MCF 10A (cell line): ENCODE measurements at regions not wholly inside any gene's neighbourhood (a gene's known extent, or its start where the extent isn't known, plus 50 kb on each side); places are given as distances from the start of the nearest gene placed in this dataset.

Experiments used
- BruUV-seq: library from RNA; stranded (reverse); fragments of 400-500 nt; replicated peaks from 2 replicates; lab custom pipeline; 2021; lab: Mats Ljungman, UMichigan
- CTCF ChIA-PET: fragments of 300-600 bp; sonication (Branson Sonifier 250); formaldehyde crosslinking; extraction: SDS; loops from one replicate; lab custom pipeline; 2021; ENCODE audit warnings: antibody characterized with exemption, inconsistent platforms; lab: Yijun Ruan, JAX
- POLR2A ChIA-PET: fragments of 300-600, 350-650 bp; sonication (Branson Sonifier 250); formaldehyde crosslinking; extraction: SDS; loops from one replicate; lab custom pipeline; 2020; ENCODE audit warnings: antibody characterized with exemption, inconsistent platforms; lab: Yijun Ruan, JAX
- DNase-seq: peaks from one replicate; pipeline ENCODE4 v3.0.0-alpha.2; 2018; ENCODE audit not compliant: unreplicated experiment
- H3K27ac Mint-ChIP-seq: one replicate; pipeline ENCODE4 v1.8.0; 2022; ENCODE audit warnings: mild to moderate bottlenecking, low read depth, mixed read lengths; ENCODE audit not compliant: unreplicated experiment
- H3K27me3 Mint-ChIP-seq: one replicate; pipeline ENCODE4 v1.8.0; 2022; ENCODE audit warnings: mixed read lengths; ENCODE audit not compliant: insufficient read depth, unreplicated experiment
- H3K36me3 Mint-ChIP-seq: one replicate; pipeline ENCODE4 v1.8.0; 2022; ENCODE audit warnings: mild to moderate bottlenecking, moderate library complexity, mixed read lengths; ENCODE audit not compliant: insufficient read depth, unreplicated experiment
- H3K4me1 Mint-ChIP-seq: one replicate; pipeline ENCODE4 v1.8.0; 2022; ENCODE audit warnings: mixed read lengths; ENCODE audit not compliant: insufficient read depth, unreplicated experiment
- H3K4me3 Mint-ChIP-seq: one replicate; pipeline ENCODE4 v1.8.0; 2022; ENCODE audit warnings: mild to moderate bottlenecking, moderate library complexity, mixed read lengths; ENCODE audit not compliant: unreplicated experiment
- H3K9me3 Mint-ChIP-seq: one replicate; pipeline ENCODE4 v1.8.0; 2022; ENCODE audit warnings: mixed read lengths; ENCODE audit not compliant: unreplicated experiment
- CTCF ChIP-seq: fragments of 200-600 bp; IDR thresholded peaks from one replicate; pipeline ENCODE4 v1.8.0; 2022; ENCODE audit warnings: antibody characterized with exemption, mild to moderate bottlenecking; ENCODE audit not compliant: unreplicated experiment
- intact Hi-C: fragments of 100-400 bp; cut with micrococcal nuclease; formaldehyde crosslinking; loops from 2 replicates; pipeline ENCODE4 v1.14.1; 2022

- TF ChIP-seq CTCF, result no peak
- H3K4me1 Mint-ChIP-seq, result peaks cover 13% of the 10 kb centered on the region
- CTCF ChIA-PET, result no interaction called here
- no peaks in the 10 kb centered on the region for H3K36me3 Mint-ChIP-seq
- H3K27ac Mint-ChIP-seq, result no peak overlapping the region
- no TSS peak for BruUV-seq
- POLR2A ChIA-PET, result no interaction called here
- no peaks in the 10 kb centered on the region for H3K27me3 Mint-ChIP-seq
- H3K9me3 Mint-ChIP-seq, result no peaks in the 10 kb centered on the region
- H3K4me3 Mint-ChIP-seq, result no peak overlapping the region
- DNase-seq, result no peak
- intact Hi-C loops, result no loop called here
Measured at GRCh38 chr5:155193483-155194107, 180.0 kb downstream of the KIF4B start.

- CTCF ChIA-PET, result interaction anchor here (1.1 kb wide), 1 partner anchor 61 kb away, joined by 5 read pairs; no protein-coding TSS in a partner anchor
- no TSS peak for BruUV-seq
- Mint-ChIP-seq H3K36me3 (no peaks in the 10 kb centered on the region), H3K4me3 (peak overlapping the region; percentile 33), H3K4me1 (peaks cover 12% of the 10 kb centered on the region), H3K27ac (peak overlapping the region; percentile 84), H3K9me3 (no peaks in the 10 kb centered on the region), H3K27me3 (no peaks in the 10 kb centered on the region)
- POLR2A ChIA-PET, result interaction anchor here (1.0 kb wide), 1 partner anchor 61 kb away, joined by 3 read pairs; no protein-coding TSS in a partner anchor
- TF ChIP-seq CTCF, result no peak
- peak; percentile 26 for DNase-seq
- intact Hi-C loops, result no loop called here
Measured at GRCh38 chr5:155200608-155201007, 187.1 kb downstream of the KIF4B start.

- Mint-ChIP-seq H3K36me3 (no peaks in the 10 kb centered on the region), H3K27ac (no peak overlapping the region), H3K27me3 (no peaks in the 10 kb centered on the region), H3K9me3 (no peaks in the 10 kb centered on the region), H3K4me1 (no peaks in the 10 kb centered on the region), H3K4me3 (no peak overlapping the region)
- POLR2A ChIA-PET, result no interaction called here
- BruUV-seq, result no TSS peak
- DNase-seq, result no peak
- no peak for TF ChIP-seq CTCF
- intact Hi-C loops, result no loop called here
- CTCF ChIA-PET, result no interaction called here
Measured at GRCh38 chr5:155211764-155212163, 198.2 kb downstream of the KIF4B start.

- no peaks in the 10 kb centered on the region for H3K27me3 Mint-ChIP-seq
- POLR2A ChIA-PET, result no interaction called here
- no TSS peak for BruUV-seq
- no peak overlapping the region for H3K27ac Mint-ChIP-seq
- no peaks in the 10 kb centered on the region for H3K36me3 Mint-ChIP-seq
- H3K9me3 Mint-ChIP-seq, result peaks cover 15% of the 10 kb centered on the region
- TF ChIP-seq CTCF, result no peak
- CTCF ChIA-PET, result no interaction called here
- no peaks in the 10 kb centered on the region for H3K4me1 Mint-ChIP-seq
- no peak for DNase-seq
- H3K4me3 Mint-ChIP-seq, result no peak overlapping the region
- intact Hi-C loops, result no loop called here
Measured at GRCh38 chr5:155222393-155222792, 208.8 kb downstream of the KIF4B start.
